ENCODE measurements at regions not wholly inside any gene's neighbourhood (a gene's known extent, or its start where the extent isn't known, plus 50 kb on each side); places are given as distances from the start of the nearest gene placed in this dataset.
A peak's percentile ranks its signal among the peaks of the same experiment; 100 is the strongest.

DNA sequence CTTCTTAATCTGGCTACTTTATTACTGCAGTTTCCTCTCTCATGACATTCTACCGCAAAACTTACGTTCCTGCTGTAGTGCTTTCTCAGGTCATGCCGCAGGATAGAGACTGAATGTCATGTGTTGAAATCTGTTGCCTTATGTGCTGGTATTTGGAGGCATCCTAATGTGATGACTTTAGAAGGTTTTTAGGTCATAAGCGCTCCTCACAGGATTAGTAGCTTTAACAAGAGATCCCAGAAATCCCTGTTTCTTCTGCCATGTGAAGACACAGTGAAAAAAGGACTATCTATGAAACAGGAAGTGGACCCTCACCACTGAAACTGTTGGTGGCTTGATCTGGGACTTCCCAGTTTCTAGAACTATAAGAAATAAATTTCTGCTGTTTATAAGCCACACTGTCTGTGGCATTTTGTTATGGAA is 209.3 kb downstream of the LACC1 start:
- H3K4me3 ChIP-seq (ENCODE audit: low read depth, low read length), result no peak overlapping the region
- no peak for DNase-seq (ENCODE audit: low read depth)
- TF ChIP-seq, protein P1, sequence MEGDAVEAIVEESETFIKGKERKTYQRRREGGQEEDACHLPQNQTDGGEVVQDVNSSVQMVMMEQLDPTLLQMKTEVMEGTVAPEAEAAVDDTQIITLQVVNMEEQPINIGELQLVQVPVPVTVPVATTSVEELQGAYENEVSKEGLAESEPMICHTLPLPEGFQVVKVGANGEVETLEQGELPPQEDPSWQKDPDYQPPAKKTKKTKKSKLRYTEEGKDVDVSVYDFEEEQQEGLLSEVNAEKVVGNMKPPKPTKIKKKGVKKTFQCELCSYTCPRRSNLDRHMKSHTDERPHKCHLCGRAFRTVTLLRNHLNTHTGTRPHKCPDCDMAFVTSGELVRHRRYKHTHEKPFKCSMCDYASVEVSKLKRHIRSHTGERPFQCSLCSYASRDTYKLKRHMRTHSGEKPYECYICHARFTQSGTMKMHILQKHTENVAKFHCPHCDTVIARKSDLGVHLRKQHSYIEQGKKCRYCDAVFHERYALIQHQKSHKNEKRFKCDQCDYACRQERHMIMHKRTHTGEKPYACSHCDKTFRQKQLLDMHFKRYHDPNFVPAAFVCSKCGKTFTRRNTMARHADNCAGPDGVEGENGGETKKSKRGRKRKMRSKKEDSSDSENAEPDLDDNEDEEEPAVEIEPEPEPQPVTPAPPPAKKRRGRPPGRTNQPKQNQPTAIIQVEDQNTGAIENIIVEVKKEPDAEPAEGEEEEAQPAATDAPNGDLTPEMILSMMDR (conservative IDR thresholded peaks at IDR 0.05; ENCODE audit: low read depth, low read length), result no peak

DNA sequence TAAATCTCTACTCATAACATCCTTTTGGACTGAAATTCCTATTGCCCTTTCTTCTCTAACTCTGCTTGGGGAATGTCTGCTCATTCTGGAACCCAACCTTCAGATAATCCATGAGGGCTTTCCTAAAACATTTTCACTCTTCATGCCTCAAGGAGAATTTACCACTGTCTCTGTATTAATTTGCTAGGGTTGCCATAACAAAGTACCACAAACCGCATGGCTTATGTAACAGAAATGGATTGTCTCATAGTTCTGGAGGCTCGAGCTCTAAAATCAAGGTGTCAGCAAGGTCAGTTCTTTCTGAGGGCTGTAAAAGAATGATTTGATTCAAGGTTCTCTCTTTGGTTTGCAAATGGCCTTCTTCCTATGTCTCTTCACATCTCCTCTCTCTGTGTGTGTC is 209.7 kb downstream of the LACC1 start:
- H3K4me3 ChIP-seq (ENCODE audit: low read depth, low read length), result no peak overlapping the region
- DNase-seq (ENCODE audit: low read depth), result no peak

DNA sequence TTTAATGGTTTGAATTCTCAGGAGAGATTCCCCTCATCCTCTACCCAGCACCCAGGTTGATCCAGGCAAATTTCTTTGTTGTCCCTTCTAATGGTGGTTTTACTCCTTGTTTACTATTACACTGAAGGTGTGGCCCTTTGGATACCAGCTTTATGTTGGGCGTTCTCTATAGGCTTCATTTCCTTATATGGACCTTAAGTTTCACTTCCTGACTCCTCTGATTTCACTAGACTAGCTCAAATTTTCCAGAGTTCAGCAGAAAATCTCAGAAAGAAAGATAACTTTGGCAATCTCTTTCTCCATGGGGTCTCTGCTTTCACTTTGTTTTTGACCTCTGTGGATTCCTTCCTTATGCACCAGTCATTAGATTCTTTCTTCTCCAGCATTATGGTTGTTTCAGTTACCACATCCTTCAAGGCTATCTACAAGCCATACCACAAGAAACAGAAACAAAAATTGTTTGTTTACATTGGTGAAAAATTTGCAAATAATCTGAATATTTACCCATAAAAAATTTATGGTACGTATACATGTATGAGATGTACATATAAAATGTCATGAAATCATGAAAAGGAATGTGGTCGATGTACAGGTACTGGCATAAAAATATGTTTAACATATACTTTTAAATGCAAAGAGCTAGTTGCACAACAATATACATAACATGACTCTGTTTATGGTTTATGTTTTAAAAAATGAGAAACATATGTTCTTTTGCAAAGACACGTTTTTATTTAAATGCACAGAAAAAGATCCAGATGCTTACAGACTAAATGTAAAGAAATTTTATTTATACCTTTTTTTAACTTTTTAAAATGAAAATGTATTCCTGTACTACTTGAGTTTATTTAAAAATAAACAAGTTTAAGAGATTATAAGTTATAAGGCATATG is 212.6 kb downstream of the LACC1 start:
- peak; percentile 18 for DNase-seq (ENCODE audit: low read depth)
- TF ChIP-seq, protein P1 (conservative IDR thresholded peaks at IDR 0.05; ENCODE audit: low read depth, low read length), result no peak
- no peak overlapping the region for H3K4me3 ChIP-seq (ENCODE audit: low read depth, low read length)

More for the DNA sequence above, 209.7 kb downstream of the LACC1 start:
- TF ChIP-seq, protein P1 (conservative IDR thresholded peaks at IDR 0.05; ENCODE audit: low read depth, low read length), result no peak

DNA sequence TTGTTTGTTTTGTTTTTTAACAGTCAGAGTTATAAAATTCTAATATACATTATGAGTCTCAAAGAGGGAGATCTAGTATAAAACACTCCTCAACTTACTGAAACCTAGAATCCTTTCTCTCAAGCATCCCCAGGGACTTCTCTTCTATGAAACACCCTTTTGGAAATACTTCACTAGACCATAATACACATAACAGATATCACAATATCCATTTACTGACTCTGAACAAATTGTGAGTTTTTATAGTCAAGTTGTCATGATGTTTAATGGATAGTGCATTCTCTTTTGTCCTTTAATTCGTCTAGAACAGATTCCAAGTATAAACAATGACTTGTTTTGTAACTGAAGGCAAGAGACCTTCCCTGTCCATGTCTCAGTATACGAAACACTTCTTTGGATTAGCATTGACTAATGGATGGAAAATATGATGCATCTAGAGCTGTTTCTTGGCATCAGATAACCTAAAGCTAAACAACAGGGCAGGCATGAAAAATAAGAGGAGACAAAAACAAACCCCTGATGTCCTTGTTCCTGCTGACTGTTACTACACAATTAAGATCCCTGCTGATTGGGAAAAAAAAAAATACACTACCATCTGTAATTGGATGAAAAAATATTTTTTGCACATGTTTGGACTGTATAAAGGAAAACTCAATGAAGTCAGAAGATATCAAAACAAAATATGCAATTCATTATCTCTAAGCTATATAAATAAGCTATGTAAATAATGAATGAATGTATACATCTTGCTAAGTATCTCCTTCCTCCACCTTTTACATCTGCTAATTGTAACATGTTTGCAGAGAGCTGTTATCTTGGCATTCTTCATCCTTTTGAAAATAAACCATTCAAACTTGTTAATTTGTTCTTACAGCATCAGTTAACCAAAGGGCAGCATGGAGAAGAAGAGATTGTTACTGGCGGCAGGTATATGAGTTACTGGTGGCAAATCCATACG is 214.2 kb downstream of the LACC1 start:
- no peak for DNase-seq (ENCODE audit: low read depth)
- no peak overlapping the region for H3K4me3 ChIP-seq (ENCODE audit: low read depth, low read length)
- TF ChIP-seq, protein P1 (conservative IDR thresholded peaks at IDR 0.05; ENCODE audit: low read depth, low read length), result no peak

DNA sequence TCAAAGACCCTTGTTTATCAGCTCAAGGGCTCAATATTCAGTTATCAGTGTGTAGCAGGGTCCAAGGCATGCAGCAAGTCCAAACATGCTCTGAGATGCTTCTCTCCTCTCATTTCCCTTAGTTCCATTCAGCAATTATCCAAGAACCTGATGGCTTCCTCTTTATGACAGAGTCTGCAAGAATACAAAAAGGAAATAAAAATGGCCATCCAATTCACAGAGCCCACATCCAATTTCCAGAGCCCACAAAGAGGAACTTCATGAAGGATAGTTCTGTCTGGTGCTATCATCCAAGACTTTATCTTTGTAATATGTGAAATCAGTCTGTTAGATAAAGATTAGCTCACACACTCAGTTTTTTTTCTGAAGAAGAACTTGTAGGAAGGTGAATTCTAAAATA is 217.2 kb downstream of the LACC1 start:
- no peak overlapping the region for H3K4me3 ChIP-seq (ENCODE audit: low read depth, low read length)
- no peak for DNase-seq (ENCODE audit: low read depth)
- TF ChIP-seq, protein P1 (conservative IDR thresholded peaks at IDR 0.05; ENCODE audit: low read depth, low read length), result no peak

DNA sequence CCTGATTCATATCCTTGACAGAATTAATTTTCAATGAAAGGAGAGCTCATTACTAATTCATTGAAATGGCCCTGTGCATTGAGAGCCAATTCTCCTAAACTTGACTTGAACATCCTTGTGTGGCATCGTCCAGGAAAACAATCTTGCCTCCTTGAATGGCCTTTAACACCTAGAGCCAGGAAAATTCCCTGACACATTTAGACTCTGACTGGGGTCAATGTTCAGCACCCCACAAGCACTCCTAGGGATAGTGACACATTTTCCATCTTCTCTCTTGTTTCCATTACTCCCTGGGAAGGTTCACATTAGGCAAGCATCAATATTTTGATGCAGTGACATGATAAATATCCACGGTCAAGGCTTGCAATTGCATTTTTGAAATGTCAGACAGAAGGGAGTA is 218.9 kb downstream of the LACC1 start:
- H3K4me3 ChIP-seq (ENCODE audit: low read depth, low read length), result no peak overlapping the region
- TF ChIP-seq, protein P1 (conservative IDR thresholded peaks at IDR 0.05; ENCODE audit: low read depth, low read length), result no peak
- no peak for DNase-seq (ENCODE audit: low read depth)
